GM18520 (cell line): ENCODE measurements at regions not wholly inside any gene's neighbourhood (a gene's known extent, or its start where the extent isn't known, plus 50 kb on each side); places are given as distances from the start of the nearest gene placed in this dataset.
"Not testable (repeated sequence)": the region's sequence is repeated elsewhere in the genome, so short reads cannot be mapped to it uniquely, and the experiment has no call there.

ENCODE experiments used
- ATAC-seq: cut with Tn5 transposase; IDR thresholded peaks from one replicate; pipeline ENCODE4 v1.9.1; 2021; ENCODE audit not compliant: unreplicated experiment

DNA sequence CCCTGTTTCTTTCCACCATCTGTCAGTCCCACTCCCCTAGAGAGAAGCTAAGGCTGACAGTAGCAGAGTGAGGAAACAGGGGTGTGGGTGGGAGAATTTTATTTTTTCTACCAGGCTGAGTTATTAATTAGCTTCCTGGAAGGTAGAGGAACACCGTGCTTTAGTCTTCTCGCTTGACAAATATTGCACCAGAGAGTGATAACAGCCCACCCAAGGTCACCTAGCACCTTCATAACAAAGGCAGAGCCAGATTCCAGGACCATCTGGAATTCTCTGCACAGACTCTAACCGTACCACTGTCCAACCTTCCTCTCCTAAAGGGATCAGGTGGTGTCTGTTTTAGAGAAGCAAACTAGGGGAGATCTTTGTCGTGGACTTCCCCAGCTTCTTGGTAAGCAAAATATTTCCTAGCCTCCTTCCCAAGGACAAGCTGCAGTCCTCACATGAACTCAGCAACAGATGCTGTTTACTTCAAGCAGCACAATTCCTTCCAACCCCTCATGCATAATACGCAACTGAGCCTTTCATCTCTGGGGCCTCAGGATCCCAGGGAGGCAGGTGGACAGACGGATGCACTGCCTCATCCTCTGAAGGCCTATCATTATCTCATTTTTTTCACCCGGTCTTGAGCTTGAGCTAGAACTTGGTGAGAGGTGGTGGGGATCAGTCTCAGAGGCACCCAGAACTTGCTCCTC lies 308.7 kb upstream of the BRINP1 start:
- ATAC-seq, result no peak

DNA sequence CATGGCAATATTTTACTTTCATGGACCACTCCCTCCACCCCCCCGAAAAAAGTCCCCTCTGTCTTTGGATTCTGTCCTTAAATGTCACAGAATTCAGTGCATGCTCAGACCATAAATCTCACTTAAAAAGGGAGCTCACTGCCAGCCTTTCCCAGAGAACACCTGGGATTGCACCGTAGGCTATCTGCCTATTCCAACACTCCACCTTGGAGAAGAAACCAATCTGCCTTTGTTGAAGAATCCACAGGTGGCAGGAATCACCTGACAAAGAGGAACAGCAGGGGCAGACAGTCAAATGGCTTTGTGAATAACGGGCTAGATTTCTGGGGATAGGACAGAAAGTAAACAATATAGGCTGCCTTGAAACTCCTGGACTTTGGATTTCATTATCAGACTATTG lies 306.7 kb upstream of the BRINP1 start:
- ATAC-seq, result no peak

DNA sequence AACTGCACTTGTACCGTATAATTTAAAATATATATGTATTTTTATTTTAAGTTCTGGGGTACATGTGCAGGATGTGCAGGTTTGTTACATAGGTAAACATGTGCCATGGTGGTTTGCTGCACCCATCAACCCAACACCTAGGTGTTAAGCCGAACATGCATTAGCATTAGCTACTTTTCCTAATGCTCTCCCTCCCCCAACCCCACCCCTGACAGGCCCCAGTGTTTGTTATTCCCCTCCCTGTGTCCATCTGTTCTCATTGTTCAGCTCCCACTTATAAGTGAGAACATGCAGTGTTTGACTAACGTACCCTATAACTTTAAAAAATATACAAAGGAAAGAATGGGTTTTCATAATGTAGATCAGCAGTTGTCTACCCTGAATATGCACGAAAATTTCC lies 303.5 kb upstream of the BRINP1 start:
- not testable (repeated sequence) for ATAC-seq

- ATAC-seq, result no peak
Measured at GRCh38 chr9:119667916-119668315, 298.7 kb upstream of the BRINP1 start.

DNA sequence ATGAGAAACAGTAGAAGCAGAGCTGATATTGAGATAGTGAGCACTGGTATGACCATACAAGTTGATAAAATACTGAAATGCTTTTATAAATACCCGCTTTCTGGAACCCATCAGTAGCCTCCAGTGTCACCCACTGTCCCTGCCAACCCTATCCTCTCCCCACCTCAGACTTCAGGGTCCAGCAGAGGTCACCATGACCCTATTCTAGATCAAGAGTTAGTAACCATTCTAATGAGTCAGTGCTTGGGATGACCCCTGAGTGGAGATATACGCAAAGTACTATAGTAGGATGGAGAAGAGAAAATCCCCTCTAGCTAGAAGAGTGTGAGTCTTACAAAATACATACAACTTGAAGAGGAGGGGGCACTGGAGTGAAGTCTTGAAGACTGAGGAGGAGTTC lies 297.9 kb upstream of the BRINP1 start:
- ATAC-seq, result no peak

- no peak for ATAC-seq
Measured at GRCh38 chr9:119662329-119662728, 293.1 kb upstream of the BRINP1 start.

DNA sequence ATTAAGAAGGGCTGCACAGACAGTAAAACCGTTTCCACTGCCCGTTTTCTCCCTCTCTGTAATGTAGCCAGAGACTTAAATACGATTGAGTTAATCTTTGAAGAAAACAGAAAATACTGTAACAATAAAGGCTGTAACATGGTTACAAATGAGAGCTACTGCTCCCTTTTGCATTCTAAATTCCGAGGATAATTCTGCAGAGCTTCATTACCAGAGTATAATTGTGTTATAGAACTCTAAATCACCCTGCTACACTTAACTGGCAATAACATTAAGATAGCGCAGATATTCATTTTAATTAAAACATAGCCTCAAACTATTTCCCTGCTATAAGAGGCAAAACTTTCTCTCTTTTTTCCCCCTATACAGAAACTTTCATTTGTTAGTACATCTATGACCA lies 283.7 kb upstream of the BRINP1 start:
- ATAC-seq, result no peak

- no peak for ATAC-seq
Measured at GRCh38 chr9:119649205-119649604, 280.0 kb upstream of the BRINP1 start.

DNA sequence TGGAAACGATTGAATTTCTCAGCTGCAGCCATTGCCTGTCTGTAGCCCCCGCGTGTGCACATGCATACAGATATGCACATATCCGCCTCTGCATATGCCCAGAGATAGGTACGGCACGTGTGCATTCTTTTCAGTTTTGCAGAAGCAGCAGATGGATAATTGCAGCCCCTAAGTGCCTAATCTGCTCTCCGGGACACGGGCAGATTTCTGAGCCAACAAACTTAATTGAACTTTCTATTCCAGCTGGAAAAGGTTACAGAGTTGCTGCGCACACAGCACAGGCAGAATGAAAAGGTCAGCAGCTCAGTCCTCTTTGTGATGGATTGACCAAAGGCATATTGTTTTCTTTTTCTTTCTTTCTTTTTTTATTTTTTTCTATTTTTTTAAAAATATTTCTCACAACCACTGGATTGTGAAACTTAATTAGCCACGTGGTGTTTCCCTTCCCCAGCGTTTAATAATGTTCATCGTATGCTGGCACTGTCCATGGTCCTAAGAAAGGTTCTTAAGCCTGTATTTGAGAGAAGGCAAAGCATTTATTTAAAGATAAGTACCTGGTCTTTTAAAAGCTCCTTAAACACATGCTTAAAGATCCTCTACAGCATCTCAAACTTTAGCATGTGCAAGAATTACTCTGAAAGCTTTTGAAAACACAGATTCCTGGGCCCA lies 270.2 kb upstream of the BRINP1 start:
- ATAC-seq, result no peak

GRCh38 chr9:119634006-119634405 lies 264.8 kb upstream of the BRINP1 start:
- no peak for ATAC-seq

GRCh38 chr9:119611565-119611964 lies 242.3 kb upstream of the BRINP1 start:
- no peak for ATAC-seq

DNA sequence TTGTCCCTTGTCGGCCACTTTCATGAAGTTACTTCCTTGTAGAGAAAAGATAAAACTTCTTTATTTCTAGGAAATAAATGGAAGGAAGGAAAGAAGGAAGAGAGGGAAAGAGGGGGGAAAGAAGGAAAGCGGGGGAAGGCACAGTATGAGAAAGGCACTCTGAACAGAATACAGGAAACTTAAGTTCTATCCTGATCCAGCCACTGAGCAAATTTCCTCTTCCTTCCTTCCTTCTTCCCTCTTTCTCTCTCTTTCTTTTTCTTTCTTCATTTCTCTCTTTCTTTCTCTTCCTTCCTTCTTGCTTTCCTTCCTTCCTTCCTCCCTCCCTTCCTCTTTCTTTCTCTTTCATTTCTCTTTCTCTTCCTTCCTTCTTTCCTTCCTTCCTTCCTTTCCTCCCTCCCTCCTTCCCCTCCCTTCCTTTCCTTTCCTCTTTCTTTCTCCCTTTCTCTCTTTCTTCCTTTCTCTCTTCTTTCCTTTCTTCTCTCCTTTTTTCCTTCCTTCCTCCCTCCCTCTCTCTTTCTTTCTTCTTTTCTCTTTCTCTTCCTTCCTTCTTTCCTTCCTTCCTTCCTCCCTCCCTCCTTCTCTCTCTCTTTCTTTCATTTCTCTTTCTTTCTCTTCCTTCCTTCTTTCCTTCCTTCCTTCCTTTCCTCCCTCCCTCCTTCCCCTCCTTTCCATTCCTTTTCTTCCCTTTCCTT lies 240.2 kb upstream of the BRINP1 start:
- ATAC-seq, result no peak

- no peak for ATAC-seq
Measured at GRCh38 chr9:119601632-119602031, 232.4 kb upstream of the BRINP1 start.

DNA sequence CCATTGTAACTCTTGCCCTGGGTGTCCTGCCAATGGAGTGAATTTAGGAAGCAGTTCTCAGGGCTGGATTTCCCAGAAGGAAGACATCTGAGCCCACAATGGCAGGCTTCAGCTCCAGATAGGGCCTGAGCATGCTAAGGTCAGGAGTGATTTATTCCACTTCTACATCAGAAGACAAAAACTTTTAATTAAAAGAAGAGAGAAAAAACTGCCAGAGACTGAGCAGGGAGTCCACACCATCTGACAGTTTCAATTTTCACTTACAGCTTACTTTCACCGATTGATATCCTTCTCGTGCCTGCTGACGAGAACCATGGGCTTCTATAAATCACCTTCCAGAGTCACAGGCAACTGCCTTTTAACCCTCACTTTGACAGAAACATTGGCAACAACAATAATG lies 228.3 kb upstream of the BRINP1 start:
- ATAC-seq, result no peak

DNA sequence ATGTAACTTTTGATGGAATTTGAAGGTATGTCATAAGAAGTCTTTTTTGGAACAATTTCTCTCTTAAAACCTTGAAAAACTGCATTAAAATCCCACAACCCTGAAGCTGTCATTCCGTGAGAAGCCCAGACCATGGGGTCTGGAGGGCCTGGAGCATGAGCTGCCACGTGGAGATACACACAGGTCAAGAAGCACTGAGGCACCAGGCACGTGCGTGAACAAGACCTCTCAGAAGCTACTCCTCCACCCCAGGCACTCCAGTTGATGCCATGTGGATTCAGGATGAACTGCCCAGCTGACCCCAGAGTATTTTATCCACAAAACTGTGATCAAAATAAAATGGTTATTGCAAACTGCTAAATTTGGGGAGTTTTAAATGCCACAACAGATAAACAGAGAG lies 227.5 kb upstream of the BRINP1 start:
- no peak for ATAC-seq

- ATAC-seq, result no peak
Measured at GRCh38 chr9:119588874-119589744, 219.9 kb upstream of the BRINP1 start.

DNA sequence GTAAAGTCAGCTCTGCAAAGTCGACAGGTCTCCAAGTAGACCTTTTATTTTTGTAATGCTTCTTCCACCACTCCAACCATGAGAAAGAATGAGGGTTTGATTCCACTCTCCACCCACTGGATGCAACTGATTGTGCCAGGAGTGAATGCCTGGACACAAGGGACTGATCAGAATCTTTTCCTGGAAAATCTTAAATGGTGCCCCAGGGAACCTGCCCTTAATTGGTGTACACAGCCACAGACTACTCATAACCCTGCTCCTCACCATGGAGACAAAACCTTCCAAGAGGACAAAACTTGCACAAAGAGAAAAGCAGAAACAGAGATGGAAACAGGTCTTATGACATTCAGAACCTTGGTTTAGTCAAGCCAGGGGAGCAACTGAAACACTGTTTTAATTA lies 208.6 kb upstream of the BRINP1 start:
- ATAC-seq, result no peak

- ATAC-seq, result no peak
Measured at GRCh38 chr9:119559986-119560385, 190.8 kb upstream of the BRINP1 start.

DNA sequence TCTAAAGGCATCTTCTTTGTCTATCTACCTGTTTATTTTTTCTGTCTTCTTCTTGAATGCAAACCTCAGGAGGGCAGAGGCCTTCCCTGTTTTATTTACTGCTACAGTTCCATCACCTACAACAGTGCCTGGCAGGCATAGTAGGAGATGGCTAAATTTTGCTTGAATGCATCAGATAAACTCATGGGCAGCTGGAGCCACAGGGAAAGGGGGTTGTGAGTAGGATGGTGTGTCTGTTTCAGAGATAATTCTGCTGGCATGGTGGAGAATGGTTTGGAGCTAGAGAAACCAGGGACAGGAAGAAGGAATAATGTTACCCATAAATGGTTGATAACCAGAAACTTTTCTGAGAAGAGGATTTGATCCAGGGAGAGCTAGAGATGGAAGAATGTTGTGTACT lies 189.8 kb upstream of the BRINP1 start:
- no peak for ATAC-seq

DNA sequence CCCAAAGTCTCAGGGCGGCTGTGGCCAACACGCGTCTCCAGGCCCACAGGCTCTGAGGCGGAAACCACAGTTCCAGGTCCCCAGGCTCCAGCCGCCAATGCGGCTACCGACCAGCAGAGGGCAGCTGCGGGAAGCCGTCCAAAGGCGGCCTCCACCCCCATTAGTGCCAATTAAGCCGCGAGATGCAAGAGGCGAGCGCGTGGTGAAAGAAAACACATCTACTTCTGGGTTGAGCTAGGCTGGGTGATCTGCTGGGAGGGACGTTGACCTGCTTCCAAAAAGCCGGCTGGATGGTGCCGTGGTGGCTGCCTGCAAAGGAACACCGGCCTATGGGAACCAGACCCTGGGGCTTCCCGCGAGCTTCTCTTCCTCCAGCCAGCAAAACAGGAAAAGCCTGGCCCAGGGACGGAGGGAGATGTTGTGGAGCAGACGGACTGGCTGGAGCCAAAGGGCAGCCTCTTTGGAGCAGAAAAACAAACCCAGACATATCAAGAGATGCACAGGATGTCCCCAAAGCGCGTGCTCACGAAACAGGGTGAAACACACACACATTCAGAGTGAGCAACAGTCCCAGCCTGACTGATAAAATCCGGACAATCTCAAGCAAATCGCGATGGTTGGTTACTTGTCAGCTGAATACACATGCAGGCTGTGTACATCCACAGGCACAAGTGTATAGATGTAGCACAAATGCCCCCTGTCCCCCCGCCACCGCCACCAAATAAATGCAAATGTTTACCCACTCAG lies 187.1 kb upstream of the BRINP1 start:
- peak; percentile 85 for ATAC-seq

- no peak for ATAC-seq
Measured at GRCh38 chr9:119544492-119544891, 175.3 kb upstream of the BRINP1 start.
